ENCODE measurements at regions not wholly inside any gene's neighbourhood (a gene's known extent, or its start where the extent isn't known, plus 50 kb on each side); places are given as distances from the start of the nearest gene placed in this dataset.

GRCh38 chr12:124086299-124086898 lies 113.4 kb downstream of the ZNF664 start:
- TF ChIP-seq CTCF (IDR thresholded peaks at IDR 0.05; ENCODE audit: low read length) (no peak), EZH2 (IDR thresholded peaks at IDR 0.05; ENCODE audit: borderline replicate concordance, low read length) (no peak)
